IMR-90 (cell line): ENCODE measurements at regions not wholly inside any gene's neighbourhood (a gene's known extent, or its start where the extent isn't known, plus 50 kb on each side); places are given as distances from the start of the nearest gene placed in this dataset.

Experiments used
- ATAC-seq: fragments of 200-7000 bp; cut with Tn5 transposase; 2 replicates; pipeline ENCODE4 v1.9.1; 2020; ENCODE audit warnings: low read depth, mild to moderate bottlenecking, moderate library complexity
- BruUV-seq: library from RNA; stranded (reverse); fragments of 400-500 nt; replicated peaks from 2 replicates; lab custom pipeline; 2021; lab: Mats Ljungman, UMichigan
- CTCF ChIA-PET: fragments of 300-600 bp; formaldehyde crosslinking; extraction: SDS; loops from one replicate; lab custom pipeline; 2021; ENCODE audit warnings: antibody characterized with exemption; lab: Yijun Ruan, JAX
- POLR2A ChIA-PET: fragments of 300-600 bp; sonication (Branson Sonifier 250); formaldehyde crosslinking; loops from one replicate; lab custom pipeline; 2022; ENCODE audit warnings: antibody characterized with exemption; ENCODE audit not compliant: unreplicated experiment; lab: Charles Lee
- DNase-seq: peaks from one replicate; pipeline ENCODE4 v3.0.0; 2013
- H2AFZ ChIP-seq: replicated peaks from 2 replicates; pipeline ENCODE3; 2013; ENCODE audit warnings: low read length, mild to moderate bottlenecking; ENCODE audit not compliant: poor library complexity
- H2AK5ac ChIP-seq: 2 replicates; pipeline ENCODE4 v1.6.1; 2013; ENCODE audit warnings: low read depth, low read length, inconsistent platforms
- H2AK9ac ChIP-seq: replicated peaks from 2 replicates; pipeline ENCODE3; 2013; ENCODE audit warnings: mild to moderate bottlenecking, low read depth, low read length, moderate library complexity; ENCODE audit not compliant: poor library complexity
- H2BK120ac ChIP-seq: 2 replicates; pipeline ENCODE4 v1.6.1; 2013; ENCODE audit warnings: low read depth, low read length, inconsistent platforms
- H2BK15ac ChIP-seq: 3 replicates; pipeline ENCODE4 v1.6.1; 2013; ENCODE audit warnings: low read depth, low read length, inconsistent platforms
- H2BK20ac ChIP-seq: 2 replicates; pipeline ENCODE4 v1.6.1; 2013; ENCODE audit warnings: low read depth, mild to moderate bottlenecking, inconsistent platforms, low read length, moderate library complexity
- H2BK5ac ChIP-seq: 2 replicates; pipeline ENCODE4 v1.6.1; 2013; ENCODE audit warnings: mild to moderate bottlenecking, low read depth, low read length, inconsistent platforms; ENCODE audit not compliant: poor library complexity, severe bottlenecking
- H3K14ac ChIP-seq: replicated peaks from 2 replicates; pipeline ENCODE4 v1.6.1; 2013; ENCODE audit warnings: low read depth, low read length, inconsistent platforms
- H3K18ac ChIP-seq: 2 replicates; pipeline ENCODE4 v1.6.1; 2013; ENCODE audit warnings: low read depth, low read length, control low read depth
- H3K23ac ChIP-seq: 2 replicates; pipeline ENCODE4 v1.6.1; 2013; ENCODE audit warnings: low read depth, low read length, inconsistent platforms
- H3K27ac ChIP-seq: 2 replicates; pipeline ENCODE4 v1.5.1; 2013; ENCODE audit warnings: mild to moderate bottlenecking, control low read depth, low read length; ENCODE audit not compliant: insufficient read depth
- H3K27me3 ChIP-seq: 2 replicates; pipeline ENCODE4 v1.6.1; 2013; ENCODE audit warnings: low read length; ENCODE audit not compliant: control insufficient read depth, insufficient read depth
- H3K36me3 ChIP-seq: 2 replicates; pipeline ENCODE4 v1.6.1; 2013; ENCODE audit warnings: low read length, mixed read lengths; ENCODE audit not compliant: control insufficient read depth, insufficient read depth
- H3K4ac ChIP-seq: 2 replicates; pipeline ENCODE4 v1.6.1; 2013; ENCODE audit warnings: low read depth, low read length, inconsistent platforms
- H3K4me1 ChIP-seq: 2 replicates; pipeline ENCODE4 v1.6.1; 2013; ENCODE audit warnings: low read length, mixed read lengths; ENCODE audit not compliant: control insufficient read depth, insufficient read depth
- H3K4me2 ChIP-seq: 2 replicates; pipeline ENCODE4 v1.6.1; 2013; ENCODE audit warnings: low read depth, mild to moderate bottlenecking, control low read depth, low read length, moderate library complexity
- H3K4me3 ChIP-seq: 2 replicates; pipeline ENCODE4 v1.5.1; 2013; ENCODE audit warnings: low read depth, mild to moderate bottlenecking, control low read depth, low read length, moderate library complexity; ENCODE audit not compliant: insufficient read depth
- H3K56ac ChIP-seq: 2 replicates; pipeline ENCODE4 v1.6.1; 2013; ENCODE audit warnings: low read length, inconsistent platforms; ENCODE audit not compliant: insufficient read depth; ENCODE audit errors: extremely low read depth
- H3K79me1 ChIP-seq, 2 experiments: 2 replicates each; pipeline ENCODE4 v1.6.1; 2013; ENCODE audit warnings: low read length in 2 of 2, inconsistent platforms in 1 of 2, low read depth in 1 of 2
- H3K9ac ChIP-seq: 2 replicates; pipeline ENCODE4 v1.6.1; 2013; ENCODE audit warnings: low read depth, low read length, control low read depth
- H3K9me1 ChIP-seq: 2 replicates; pipeline ENCODE4 v1.6.1; 2013; ENCODE audit warnings: low read length, inconsistent platforms; ENCODE audit not compliant: insufficient read depth
- H3K9me3 ChIP-seq: 2 replicates; pipeline ENCODE4 v1.6.1; 2013; ENCODE audit warnings: low read length; ENCODE audit not compliant: control insufficient read depth, insufficient read depth
- H4K20me1 ChIP-seq: 2 replicates; pipeline ENCODE4 v1.6.1; 2013; ENCODE audit warnings: low read length, inconsistent platforms; ENCODE audit not compliant: insufficient read depth
- H4K5ac ChIP-seq: 2 replicates; pipeline ENCODE4 v1.6.1; 2013; ENCODE audit warnings: mild to moderate bottlenecking, low read depth, low read length, control low read depth
- H4K8ac ChIP-seq, 2 experiments: 2 replicates each; pipeline ENCODE4 v1.6.1; 2013; ENCODE audit warnings: low read depth in 2 of 2, low read length in 2 of 2, control low read depth in 1 of 2, inconsistent platforms in 1 of 2
- H4K91ac ChIP-seq: 2 replicates; pipeline ENCODE4 v1.6.1; 2013; ENCODE audit warnings: low read depth, low read length, inconsistent platforms; ENCODE audit not compliant: insufficient read depth
- BHLHE40 ChIP-seq: fragments of 150-350 bp; IDR thresholded peaks from 2 replicates; pipeline ENCODE4 v1.6.1; 2016; ENCODE audit warnings: mild to moderate bottlenecking, low read depth, low read length
- CEBPB ChIP-seq: IDR thresholded peaks from 2 replicates; pipeline ENCODE4 v1.6.1; 2012; ENCODE audit warnings: low read depth, low read length, improper control_type of control experiment
- CHD1 ChIP-seq: IDR thresholded peaks from 2 replicates; pipeline ENCODE4 v1.6.1; 2012; ENCODE audit warnings: low read depth, low read length, improper control_type of control experiment
- ELK1 ChIP-seq: fragments of 150-350 bp; IDR thresholded peaks from 2 replicates; pipeline ENCODE4 v1.6.1; 2016; ENCODE audit warnings: low read depth, mild to moderate bottlenecking, low read length, moderate library complexity, borderline replicate concordance
- MAFK ChIP-seq: IDR thresholded peaks from 2 replicates; pipeline ENCODE4 v1.6.1; 2012; ENCODE audit warnings: low read depth, low read length, improper control_type of control experiment
- MAZ ChIP-seq: IDR thresholded peaks from 2 replicates; pipeline ENCODE4 v1.6.1; 2012; ENCODE audit warnings: low read depth, mild to moderate bottlenecking, low read length, improper control_type of control experiment, moderate library complexity, borderline replicate concordance
- MXI1 ChIP-seq: IDR thresholded peaks from 2 replicates; pipeline ENCODE4 v1.6.1; 2012; ENCODE audit warnings: low read depth, mild to moderate bottlenecking, low read length, moderate library complexity, borderline replicate concordance
- NFE2L2 ChIP-seq: fragments of 150-350 bp; IDR thresholded peaks from 2 replicates; pipeline ENCODE4 v1.6.1; 2016; ENCODE audit warnings: low read depth, mild to moderate bottlenecking, low read length
- POLR2A ChIP-seq: IDR thresholded peaks from 2 replicates; pipeline ENCODE4 v1.6.1; 2012; ENCODE audit warnings: mild to moderate bottlenecking, low read depth, low read length
- RAD21 ChIP-seq: IDR thresholded peaks from 2 replicates; pipeline ENCODE4 v1.6.1; 2012; ENCODE audit warnings: low read length, improper control_type of control experiment
- RCOR1 ChIP-seq: IDR thresholded peaks from 2 replicates; pipeline ENCODE4 v1.6.1; 2012; ENCODE audit warnings: mild to moderate bottlenecking, low read length, improper control_type of control experiment; ENCODE audit not compliant: insufficient replicate concordance
- RFX5 ChIP-seq: IDR thresholded peaks from 2 replicates; pipeline ENCODE4 v1.8.0; 2012; ENCODE audit warnings: low read depth, mild to moderate bottlenecking, low read length, moderate library complexity
- SMC3 ChIP-seq: fragments of 150-350 bp; IDR thresholded peaks from 2 replicates; pipeline ENCODE4 v1.6.1; 2016; ENCODE audit warnings: low read depth, mild to moderate bottlenecking, antibody characterized with exemption, low read length, moderate library complexity
- WGBS, 2 experiments: methylation state at CpG; one replicate each; pipeline versions ENCODE4 v1.1.5 to v1.1.7; 2013; ENCODE audit warnings: missing lambda C conversion rate in 2 of 2; ENCODE audit not compliant: insufficient read length in 1 of 2; ENCODE audit errors: extremely low coverage in 2 of 2; 5-methylcytosine and 5-hydroxymethylcytosine counted together
- dilution Hi-C: fragments of 300-500 bp; cut with HindIII; formaldehyde crosslinking; loops from one replicate; pipeline ENCODE4 v1.14.3; 2018; ENCODE audit warnings: low sequenced_read_pairs; ENCODE audit not compliant: unreplicated experiment
- in situ Hi-C: fragments of 300-500 bp; cut with MboI; formaldehyde crosslinking; loops from 3 replicates; pipeline ENCODE4 v1.14.3; 2019; ENCODE audit warnings: low sequenced_read_pairs, inconsistent platforms, mixed read lengths
- intact Hi-C: fragments of 100-400 bp; cut with micrococcal nuclease; formaldehyde crosslinking; loops from 2 replicates; pipeline ENCODE4 v1.10.0; 2022
- TF ChIP-seq, protein P1 (sequence below): conservative IDR thresholded peaks from 2 replicates; pipeline ENCODE4 v1.5.1; 2012; ENCODE audit warnings: mild to moderate bottlenecking, low read depth, low read length, improper control_type of control experiment
- TF ChIP-seq, protein P2 (sequence below): fragments of 150-350 bp; IDR thresholded peaks from 2 replicates; pipeline ENCODE4 v1.6.1; 2017; ENCODE audit warnings: mild to moderate bottlenecking, antibody characterized with exemption, low read length, low read depth

GRCh38 chr13:69300131-69300530 lies 807.5 kb upstream of the ATXN8OS start:
- H3K36me3 ChIP-seq = no peaks in the 10 kb centered on the region
- no peak overlapping the region for H2AFZ ChIP-seq
- no peak overlapping the region for H2BK120ac ChIP-seq
- H4K8ac ChIP-seq = no peak overlapping the region
- H3K9me1 ChIP-seq = no peaks in the 10 kb centered on the region
- ChIA-PET CTCF (no interaction called here), POLR2A (no interaction called here)
- no peak overlapping the region for H3K18ac ChIP-seq
- H3K56ac ChIP-seq = no peak overlapping the region
- no peak overlapping the region for H3K9ac ChIP-seq
- dilution Hi-C loops (no loop called here), intact Hi-C loops (no loop called here), in situ Hi-C loops (no loop called here)
- no peak overlapping the region for H2AK9ac ChIP-seq
- H3K14ac ChIP-seq = no peak overlapping the region
- WGBS, 2 experiments = 0% methylated on average over 1 of the region's 2 CpGs; no CpG with 5 or more reads in 1 of the 2 experiments
- TF ChIP-seq, protein P1, sequence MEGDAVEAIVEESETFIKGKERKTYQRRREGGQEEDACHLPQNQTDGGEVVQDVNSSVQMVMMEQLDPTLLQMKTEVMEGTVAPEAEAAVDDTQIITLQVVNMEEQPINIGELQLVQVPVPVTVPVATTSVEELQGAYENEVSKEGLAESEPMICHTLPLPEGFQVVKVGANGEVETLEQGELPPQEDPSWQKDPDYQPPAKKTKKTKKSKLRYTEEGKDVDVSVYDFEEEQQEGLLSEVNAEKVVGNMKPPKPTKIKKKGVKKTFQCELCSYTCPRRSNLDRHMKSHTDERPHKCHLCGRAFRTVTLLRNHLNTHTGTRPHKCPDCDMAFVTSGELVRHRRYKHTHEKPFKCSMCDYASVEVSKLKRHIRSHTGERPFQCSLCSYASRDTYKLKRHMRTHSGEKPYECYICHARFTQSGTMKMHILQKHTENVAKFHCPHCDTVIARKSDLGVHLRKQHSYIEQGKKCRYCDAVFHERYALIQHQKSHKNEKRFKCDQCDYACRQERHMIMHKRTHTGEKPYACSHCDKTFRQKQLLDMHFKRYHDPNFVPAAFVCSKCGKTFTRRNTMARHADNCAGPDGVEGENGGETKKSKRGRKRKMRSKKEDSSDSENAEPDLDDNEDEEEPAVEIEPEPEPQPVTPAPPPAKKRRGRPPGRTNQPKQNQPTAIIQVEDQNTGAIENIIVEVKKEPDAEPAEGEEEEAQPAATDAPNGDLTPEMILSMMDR = no peak
- TF ChIP-seq POLR2A = no peak
- no peak for TF ChIP-seq ELK1
- TF ChIP-seq CEBPB = no peak
- no peak for TF ChIP-seq BHLHE40
- no peak for TF ChIP-seq MAFK
- TF ChIP-seq RAD21 = no peak
- TF ChIP-seq MAZ = no peak
- TF ChIP-seq, protein P2, sequence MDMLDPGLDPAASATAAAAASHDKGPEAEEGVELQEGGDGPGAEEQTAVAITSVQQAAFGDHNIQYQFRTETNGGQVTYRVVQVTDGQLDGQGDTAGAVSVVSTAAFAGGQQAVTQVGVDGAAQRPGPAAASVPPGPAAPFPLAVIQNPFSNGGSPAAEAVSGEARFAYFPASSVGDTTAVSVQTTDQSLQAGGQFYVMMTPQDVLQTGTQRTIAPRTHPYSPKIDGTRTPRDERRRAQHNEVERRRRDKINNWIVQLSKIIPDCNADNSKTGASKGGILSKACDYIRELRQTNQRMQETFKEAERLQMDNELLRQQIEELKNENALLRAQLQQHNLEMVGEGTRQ = no peak
- no peak for TF ChIP-seq CHD1
- no peak for TF ChIP-seq RCOR1
- TF ChIP-seq RFX5 = no peak
- no peak for TF ChIP-seq SMC3
- no peak for TF ChIP-seq MXI1
- TF ChIP-seq NFE2L2 = no peak
- H3K4me3 ChIP-seq = no peak overlapping the region
- no peaks in the 10 kb centered on the region for H3K9me3 ChIP-seq
- H3K4ac ChIP-seq = no peak overlapping the region
- DNase-seq (no peak), ATAC-seq (no peak)
- no peaks in the 10 kb centered on the region for H4K20me1 ChIP-seq
- no peak overlapping the region for H2BK5ac ChIP-seq
- no peak overlapping the region for H3K27ac ChIP-seq
- H3K4me1 ChIP-seq = no peaks in the 10 kb centered on the region
- no peak overlapping the region for H2BK20ac ChIP-seq
- H3K4me2 ChIP-seq = no peak overlapping the region
- no peak overlapping the region for H4K91ac ChIP-seq
- no peak overlapping the region for H3K23ac ChIP-seq
- no peak overlapping the region for H2BK15ac ChIP-seq
- H3K79me1 ChIP-seq = no peaks in the 10 kb centered on the region
- no peak overlapping the region for H2AK5ac ChIP-seq
- H3K27me3 ChIP-seq = no peaks in the 10 kb centered on the region
- no peak overlapping the region for H4K5ac ChIP-seq
- no TSS peak for BruUV-seq
